KMS-11 (cell line): ENCODE measurements at regions not wholly inside any gene's neighbourhood (a gene's known extent, or its start where the extent isn't known, plus 50 kb on each side); places are given as distances from the start of the nearest gene placed in this dataset.

Experiments used
- H2AFZ ChIP-seq: fragments of 200-600 bp; sonication (generic); 2 replicates; pipeline ENCODE4 v1.6.1; 2016; ENCODE audit warnings: antibody characterized with exemption, mixed run types, low read depth
- H3K27ac ChIP-seq: fragments of 200-600 bp; sonication (generic); 2 replicates; pipeline ENCODE4 v1.6.1; 2016; ENCODE audit warnings: mild to moderate bottlenecking, mixed run types
- H3K27me3 ChIP-seq: fragments of 200-600 bp; sonication (generic); 2 replicates; pipeline ENCODE4 v1.6.1; 2017; ENCODE audit warnings: mild to moderate bottlenecking, low read depth, mixed run types, moderate library complexity; ENCODE audit not compliant: insufficient read depth
- H3K36me3 ChIP-seq: fragments of 200-600 bp; sonication (generic); 2 replicates; pipeline ENCODE4 v1.6.1; 2017; ENCODE audit warnings: mild to moderate bottlenecking, mixed run types; ENCODE audit not compliant: insufficient read depth
- H3K4me1 ChIP-seq: fragments of 200-600 bp; sonication (generic); 2 replicates; pipeline ENCODE4 v1.6.1; 2016; ENCODE audit warnings: mild to moderate bottlenecking, low read depth, mixed run types; ENCODE audit not compliant: poor library complexity, severe bottlenecking
- H3K4me2 ChIP-seq: fragments of 200-600 bp; sonication (generic); 2 replicates; pipeline ENCODE4 v1.7.0; 2016; ENCODE audit warnings: mild to moderate bottlenecking, mixed run types
- H3K4me3 ChIP-seq: fragments of 200-600 bp; sonication (generic); IDR thresholded peaks from 2 replicates; pipeline ENCODE4 v1.6.1; 2017; ENCODE audit warnings: low read depth, low read length, mixed read lengths; ENCODE audit not compliant: insufficient read depth
- H3K79me2 ChIP-seq: fragments of 200-600 bp; sonication (generic); 2 replicates; pipeline ENCODE4 v1.6.1; 2016; ENCODE audit warnings: low read depth, mixed run types; ENCODE audit not compliant: insufficient read depth
- H3K9ac ChIP-seq: fragments of 200-600 bp; sonication (generic); 2 replicates; pipeline ENCODE4 v1.6.1; 2016; ENCODE audit warnings: mild to moderate bottlenecking, mixed run types
- H4K20me1 ChIP-seq: fragments of 200-600 bp; sonication (generic); 2 replicates; pipeline ENCODE4 v1.6.1; 2016; ENCODE audit warnings: mild to moderate bottlenecking, mixed run types; ENCODE audit not compliant: insufficient read depth
- CTCF ChIP-seq: fragments of 200-600 bp; sonication (generic); conservative IDR thresholded peaks from 2 replicates; pipeline ENCODE4 v1.6.1; 2017; ENCODE audit warnings: low read depth, mild to moderate bottlenecking, antibody characterized with exemption, low read length, moderate library complexity, mixed read lengths

- H3K27me3 ChIP-seq = no peaks in the 10 kb centered on the region
- TF ChIP-seq CTCF = no peak
- no peak overlapping the region for H3K4me2 ChIP-seq
Observed at GRCh38 chr7:22055226-22055625, 109.5 kb upstream of the CDCA7L start.

GRCh38 chr7:22052674-22053365 lies 107.1 kb upstream of the CDCA7L start:
- Histone ChIP-seq H3K79me2 (no peaks in the 10 kb centered on the region), H3K36me3 (no peaks in the 10 kb centered on the region), H3K27me3 (no peaks in the 10 kb centered on the region), H3K4me3 (no peak overlapping the region), H4K20me1 (no peaks in the 10 kb centered on the region), H2AFZ (no peak overlapping the region), H3K9ac (no peak overlapping the region), H3K27ac (no peak overlapping the region), H3K4me1 (no peaks in the 10 kb centered on the region), H3K4me2 (no peak overlapping the region)
- TF ChIP-seq CTCF = no peak

More at GRCh38 chr7:22055226-22055625, 109.5 kb upstream of the CDCA7L start:
- no peak overlapping the region for H3K4me3 ChIP-seq
- H3K4me1 ChIP-seq = no peaks in the 10 kb centered on the region
- H3K36me3 ChIP-seq = no peaks in the 10 kb centered on the region
- H3K9ac ChIP-seq = no peak overlapping the region
- H3K79me2 ChIP-seq = no peaks in the 10 kb centered on the region
- H3K27ac ChIP-seq = no peak overlapping the region
- H2AFZ ChIP-seq = no peak overlapping the region
- H4K20me1 ChIP-seq = no peaks in the 10 kb centered on the region

- H3K79me2 ChIP-seq = no peaks in the 10 kb centered on the region
- TF ChIP-seq CTCF = no peak
- no peaks in the 10 kb centered on the region for H3K27me3 ChIP-seq
- H3K27ac ChIP-seq = no peak overlapping the region
- H3K36me3 ChIP-seq = no peaks in the 10 kb centered on the region
- no peak overlapping the region for H3K4me2 ChIP-seq
- no peak overlapping the region for H3K9ac ChIP-seq
- no peaks in the 10 kb centered on the region for H4K20me1 ChIP-seq
- no peak overlapping the region for H3K4me3 ChIP-seq
- H2AFZ ChIP-seq = no peak overlapping the region
- H3K4me1 ChIP-seq = no peaks in the 10 kb centered on the region
Observed at GRCh38 chr7:22051886-22052673, 106.4 kb upstream of the CDCA7L start.

GRCh38 chr7:22049766-22050500 lies 104.2 kb upstream of the CDCA7L start:
- Histone ChIP-seq H3K4me3 (no peak overlapping the region), H3K27ac (no peak overlapping the region), H4K20me1 (no peaks in the 10 kb centered on the region), H2AFZ (no peak overlapping the region), H3K27me3 (no peaks in the 10 kb centered on the region), H3K9ac (no peak overlapping the region), H3K4me2 (no peak overlapping the region), H3K36me3 (no peaks in the 10 kb centered on the region), H3K4me1 (no peaks in the 10 kb centered on the region), H3K79me2 (no peaks in the 10 kb centered on the region)
- TF ChIP-seq CTCF = no peak
